Dermis microvascular lymphatic vessel endothelial cell (primary cell): ENCODE measurements at regions not wholly inside any gene's neighbourhood (a gene's known extent, or its start where the extent isn't known, plus 50 kb on each side); places are given as distances from the start of the nearest gene placed in this dataset.

Experiments
- DNase-seq, 2 donors: peaks; one replicate each; pipeline versions ENCODE4 v3.0.0 to v3.0.0-alpha.2; 2010; ENCODE audit warnings: low read depth in 2 of 2

- DNase-seq: no peak
Measured at GRCh38 chr10:78995987-78996791, 72.6 kb upstream of the ZMIZ1 start.

- no peak for DNase-seq
Measured at GRCh38 chr10:78996792-78997129, 72.0 kb upstream of the ZMIZ1 start.

- no peak for DNase-seq
Measured at GRCh38 chr10:78997635-78998618, 70.8 kb upstream of the ZMIZ1 start.

DNA sequence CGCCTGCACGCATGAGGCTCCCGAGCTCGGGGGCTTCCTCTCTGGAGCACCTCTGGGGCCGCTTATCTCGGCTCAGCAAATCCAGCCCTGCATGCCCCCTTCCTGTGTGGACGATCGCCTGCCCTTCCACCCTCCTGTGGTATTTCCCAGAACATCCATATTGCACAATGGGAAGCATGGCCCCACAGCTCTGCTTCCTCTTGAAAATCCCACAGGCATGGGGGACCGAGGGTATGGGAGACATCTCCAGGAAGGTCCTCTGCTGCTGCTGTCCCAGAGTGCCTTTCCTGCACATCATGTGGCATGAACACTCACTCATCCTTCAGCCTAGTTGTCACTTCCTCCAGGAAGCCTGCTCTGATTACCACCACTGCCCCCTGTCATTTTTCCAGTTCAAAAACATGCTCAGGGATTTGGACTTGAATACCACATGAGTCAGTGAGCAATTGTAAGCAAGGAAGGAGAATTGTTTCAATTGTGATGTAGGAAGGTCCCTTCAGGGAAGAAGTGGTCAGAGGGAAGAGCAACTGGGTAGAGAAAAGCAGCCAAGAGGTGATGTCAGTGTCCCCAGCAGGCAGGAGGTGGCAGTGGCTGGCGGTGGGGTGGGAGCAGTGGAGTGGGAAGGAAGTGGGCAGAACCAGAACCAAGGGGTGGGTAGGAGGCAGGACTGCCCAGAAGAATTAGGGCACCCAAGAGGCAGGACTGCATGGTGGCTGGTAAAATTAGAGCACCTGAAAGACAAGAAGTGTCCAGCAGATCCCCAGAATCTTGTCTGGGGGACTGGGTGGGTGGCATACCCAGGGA lies 67.5 kb upstream of the ZMIZ1 start:
- peak; percentile 84 to 97 for DNase-seq

DNA sequence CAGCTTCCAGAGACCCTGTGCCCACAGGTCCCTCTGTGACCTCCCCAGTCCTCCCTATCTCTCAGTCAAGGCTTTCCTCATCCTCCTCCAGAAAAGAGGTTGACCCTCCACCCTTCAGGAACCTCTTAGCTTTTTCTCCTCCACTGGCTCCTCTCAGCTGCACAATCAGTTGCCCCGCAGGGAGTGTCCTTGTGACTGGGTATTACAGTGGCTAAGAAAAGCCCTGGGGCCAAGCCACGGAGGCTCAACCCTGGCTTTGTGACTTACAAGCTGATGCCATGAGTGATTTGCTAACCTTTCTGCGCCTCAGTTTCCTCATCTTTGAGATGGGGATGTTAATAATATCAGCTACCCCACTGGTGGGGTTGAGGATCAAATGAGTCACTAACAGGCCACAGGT lies 66.4 kb upstream of the ZMIZ1 start:
- no peak for DNase-seq

DNA sequence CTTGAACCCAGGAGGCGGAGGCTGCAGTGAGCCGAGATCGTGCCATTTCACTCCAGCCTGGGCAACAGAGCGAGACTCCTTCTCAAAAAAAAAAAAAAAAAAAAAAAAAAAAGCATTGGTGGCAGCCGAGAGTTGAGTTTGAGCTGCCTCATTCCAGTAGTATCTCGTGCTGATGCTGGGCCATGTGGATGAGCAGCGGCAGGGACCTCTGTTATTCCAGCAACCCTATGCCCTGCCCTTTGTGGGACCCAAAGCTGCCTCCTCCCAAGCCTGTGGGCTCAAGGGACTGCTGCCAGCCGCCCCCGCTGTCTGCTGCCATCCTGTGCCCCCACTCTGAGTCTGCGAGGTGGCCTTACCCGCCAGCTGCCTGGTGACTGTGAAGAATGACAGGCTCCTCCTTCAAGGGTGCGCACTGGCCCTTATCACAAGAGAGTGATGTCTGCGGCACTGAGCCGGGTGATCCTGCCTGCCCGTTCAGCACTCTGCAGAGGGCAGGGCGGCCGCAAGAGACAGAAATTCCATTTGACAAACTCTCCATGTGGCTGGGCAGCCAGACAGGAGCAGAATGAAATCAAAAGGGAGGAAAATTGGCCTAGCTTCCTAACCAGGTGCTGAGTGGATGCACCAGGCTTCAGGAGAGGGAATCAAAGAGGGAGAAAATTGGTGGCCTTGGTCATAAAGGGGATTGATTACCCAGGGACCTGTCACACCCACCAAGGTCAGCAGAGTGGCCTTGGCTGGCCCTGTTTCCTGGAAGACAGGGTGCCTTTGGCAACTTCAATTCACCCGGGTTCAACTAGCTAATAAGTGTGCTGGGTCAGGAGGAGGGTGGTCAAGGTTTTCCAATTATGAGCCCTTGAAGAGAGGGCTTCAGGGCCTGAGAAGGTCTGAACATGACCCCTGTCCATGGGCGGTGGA lies 65.3 kb upstream of the ZMIZ1 start:
- DNase-seq: no peak

- DNase-seq: no peak
Measured at GRCh38 chr10:79004311-79004710, 64.5 kb upstream of the ZMIZ1 start.

DNA sequence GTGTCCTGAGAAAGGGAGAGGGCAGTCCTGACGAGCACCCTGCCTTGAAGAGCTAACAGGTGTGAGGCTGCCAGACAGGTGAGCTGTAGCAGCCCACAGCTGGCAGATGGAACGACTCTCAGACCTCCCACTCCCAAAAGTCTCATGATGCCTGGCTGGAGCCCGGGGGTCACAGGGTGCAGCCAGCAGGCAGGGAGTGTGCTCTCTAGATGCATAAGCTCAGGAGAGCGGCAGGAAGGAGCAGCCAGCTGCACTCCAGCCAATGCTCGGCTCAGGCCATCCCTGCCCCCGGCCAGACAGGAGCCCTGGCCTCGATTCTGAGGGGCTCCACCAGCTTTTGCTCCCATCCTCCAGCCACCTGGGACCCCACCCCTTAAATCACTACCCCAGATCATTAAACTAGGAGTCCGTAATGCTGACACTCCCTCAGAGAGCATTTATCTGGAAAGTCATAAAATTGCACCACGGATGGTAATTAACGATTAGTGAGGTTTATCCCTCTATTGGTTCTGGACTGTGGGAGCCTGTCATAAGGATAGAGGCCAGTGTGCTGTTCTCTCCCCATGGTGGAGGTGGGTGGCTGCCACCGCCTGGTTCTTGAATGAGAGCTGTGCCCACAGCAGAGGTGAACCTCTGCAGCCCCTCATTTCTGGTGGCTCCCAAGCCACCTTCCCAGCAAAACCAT lies 63.5 kb upstream of the ZMIZ1 start:
- no peak for DNase-seq

DNA sequence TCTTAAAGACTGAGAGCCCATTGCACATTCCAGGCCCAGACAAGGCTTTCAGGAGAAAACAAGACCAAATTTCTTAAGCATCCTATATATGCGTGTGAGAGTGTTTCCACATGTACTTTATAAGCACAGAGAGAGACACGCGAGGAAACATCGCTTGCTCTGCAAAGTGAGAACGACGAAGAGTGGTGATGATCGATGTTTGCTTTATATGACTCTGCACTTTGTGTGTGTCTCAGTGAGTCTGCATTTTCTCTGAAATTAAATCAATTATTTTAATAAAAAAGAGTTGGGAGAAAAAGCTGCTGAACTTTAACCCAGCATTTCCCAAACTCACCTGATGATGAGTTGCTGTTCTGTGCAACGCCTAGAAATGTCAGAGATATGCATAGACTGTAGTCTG lies 61.7 kb upstream of the ZMIZ1 start:
- no peak for DNase-seq

GRCh38 chr10:79007421-79008319 lies 61.1 kb upstream of the ZMIZ1 start:
- DNase-seq: no peak

- DNase-seq: no peak
Measured at GRCh38 chr10:79009145-79009544, 59.6 kb upstream of the ZMIZ1 start.

GRCh38 chr10:79012567-79012966 lies 56.2 kb upstream of the ZMIZ1 start:
- no peak for DNase-seq

DNA sequence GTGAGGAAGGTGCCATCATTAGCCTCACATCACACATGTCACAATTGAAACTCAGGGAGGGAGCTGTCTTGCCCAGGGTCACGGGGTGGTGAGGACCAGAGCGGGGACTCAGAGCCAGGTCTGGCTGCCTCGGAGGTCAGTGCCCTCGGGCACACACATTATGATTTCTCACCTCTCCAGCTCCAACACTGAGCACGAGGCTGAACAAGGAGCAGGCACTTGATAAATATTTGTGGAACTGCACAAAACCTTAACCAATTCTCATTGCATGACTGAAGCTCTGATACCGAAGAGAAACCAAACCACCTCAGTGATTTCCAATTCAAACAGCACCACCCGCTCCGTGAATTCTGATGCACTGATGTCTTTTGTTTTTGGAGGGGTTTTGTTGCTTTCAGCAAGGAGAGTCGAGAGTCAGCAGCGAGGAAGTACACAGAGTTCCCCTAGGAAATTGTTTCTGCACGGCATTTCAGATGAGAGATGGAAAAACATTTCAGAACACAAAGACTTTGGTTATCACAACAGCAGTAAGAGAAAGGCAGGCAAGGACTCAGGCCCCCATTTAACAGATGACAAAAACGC lies 55.3 kb upstream of the ZMIZ1 start:
- DNase-seq: no peak

DNA sequence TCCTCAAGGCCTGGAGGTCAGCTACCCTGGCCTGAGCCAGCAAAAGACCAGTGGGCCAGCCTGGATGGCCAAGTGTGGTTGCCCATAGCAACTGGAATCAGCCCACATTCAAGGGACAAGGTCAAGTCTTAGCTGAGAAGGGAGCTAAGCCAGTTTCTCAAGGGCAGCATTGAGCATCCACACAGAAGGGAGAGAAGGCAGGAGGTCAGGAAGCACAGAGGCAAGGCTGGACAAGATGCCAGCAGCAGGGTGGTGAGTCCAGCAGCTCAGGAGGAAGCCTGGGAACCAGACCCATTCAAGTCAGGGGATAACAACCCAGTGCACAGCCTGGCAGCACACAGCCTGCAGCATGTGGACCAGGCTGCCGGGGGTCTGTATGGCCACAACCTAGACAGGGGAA lies 54.0 kb upstream of the ZMIZ1 start:
- no peak for DNase-seq

GRCh38 chr10:79017882-79018520 lies 50.8 kb upstream of the ZMIZ1 start:
- DNase-seq: no peak

DNA sequence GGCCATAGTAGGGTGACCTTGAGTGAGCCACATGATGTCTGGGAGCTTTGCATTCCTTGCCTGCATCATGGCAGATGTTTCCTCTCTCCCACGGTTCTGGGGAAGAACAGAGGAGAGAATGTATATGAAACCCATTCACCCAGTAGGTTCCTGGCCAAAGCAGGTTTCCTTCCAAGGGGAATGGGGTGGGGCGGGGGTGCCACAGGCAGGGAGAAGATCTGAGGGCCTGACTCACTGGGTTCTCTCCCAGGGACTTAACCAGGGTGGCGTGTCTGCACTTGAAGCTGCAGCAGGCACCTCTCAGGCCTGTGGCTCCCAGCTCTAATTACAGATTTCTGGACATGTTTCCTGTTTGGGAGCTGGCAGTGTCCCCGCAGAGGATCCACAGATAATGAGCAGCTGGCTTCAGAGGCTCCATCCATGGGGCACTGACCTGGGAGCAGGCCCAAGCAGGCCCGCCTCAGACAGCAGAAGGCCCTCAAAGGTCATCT lies 50.2 kb upstream of the ZMIZ1 start:
- DNase-seq: no peak
